ENCODE measurements at regions not wholly inside any gene's neighbourhood (a gene's known extent, or its start where the extent isn't known, plus 50 kb on each side); places are given as distances from the start of the nearest gene placed in this dataset.

GRCh38 chr7:67752227-67752626, 755.6 kb downstream of the TYW1 start:
- Mint-ChIP-seq H3K4me1 (ENCODE audit: low read depth) (no peaks in the 10 kb centered on the region), H3K9me3 (peaks cover 2% of the 10 kb centered on the region), H3K36me3 (ENCODE audit: low read depth) (no peaks in the 10 kb centered on the region), H3K27ac (no peak overlapping the region), H3K4me3 (no peak overlapping the region), H3K27me3 (ENCODE audit: low read depth) (no peaks in the 10 kb centered on the region)
- CTCF ChIA-PET = no interaction called here
- no peak for DNase-seq
- intact Hi-C loops (cut with micrococcal nuclease) = no loop called here

- H3K27ac Mint-ChIP-seq = no peak overlapping the region
- H3K36me3 Mint-ChIP-seq (ENCODE audit: low read depth) = no peaks in the 10 kb centered on the region
- CTCF ChIA-PET = no interaction called here
- H3K4me1 Mint-ChIP-seq (ENCODE audit: low read depth) = no peaks in the 10 kb centered on the region
- H3K27me3 Mint-ChIP-seq (ENCODE audit: low read depth) = no peaks in the 10 kb centered on the region
- DNase-seq = no peak
- H3K4me3 Mint-ChIP-seq = no peak overlapping the region
- intact Hi-C loops (cut with micrococcal nuclease) = no loop called here
- H3K9me3 Mint-ChIP-seq = no peaks in the 10 kb centered on the region
Observed at GRCh38 chr7:67753891-67754290, 757.3 kb downstream of the TYW1 start.

GRCh38 chr7:67754651-67755050, 758.0 kb downstream of the TYW1 start:
- no peak overlapping the region for H3K4me3 Mint-ChIP-seq
- intact Hi-C loops (cut with micrococcal nuclease) = no loop called here
- CTCF ChIA-PET = no interaction called here

DNA sequence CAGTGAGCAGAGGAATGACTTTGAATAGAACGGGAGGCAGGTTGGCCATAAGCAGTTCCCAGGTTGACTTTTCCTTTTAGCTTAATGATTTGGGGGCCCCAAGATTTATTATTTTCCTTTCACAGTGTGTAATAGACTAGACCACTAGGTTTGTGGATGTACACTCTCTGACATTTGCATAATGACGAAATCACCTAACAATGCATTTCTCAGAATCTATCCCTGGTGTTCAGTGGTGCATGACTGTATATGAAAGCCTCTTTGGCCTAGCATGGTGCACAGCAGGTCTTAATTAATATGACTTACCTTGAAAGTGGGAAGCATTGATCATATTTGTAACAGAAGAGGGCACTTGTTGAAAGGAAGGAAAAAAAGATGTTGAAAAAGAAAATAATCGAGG, 761.9 kb downstream of the TYW1 start:
- H3K27me3 Mint-ChIP-seq (ENCODE audit: low read depth) = no peaks in the 10 kb centered on the region
- CTCF ChIA-PET = no interaction called here
- H3K9me3 Mint-ChIP-seq = peaks cover 7% of the 10 kb centered on the region
- intact Hi-C loops (cut with micrococcal nuclease) = no loop called here
- no peak overlapping the region for H3K27ac Mint-ChIP-seq
- H3K4me1 Mint-ChIP-seq (ENCODE audit: low read depth) = no peaks in the 10 kb centered on the region
- H3K4me3 Mint-ChIP-seq = no peak overlapping the region
- H3K36me3 Mint-ChIP-seq (ENCODE audit: low read depth) = no peaks in the 10 kb centered on the region
- no peak for DNase-seq

More at GRCh38 chr7:67754651-67755050, 758.0 kb downstream of the TYW1 start:
- DNase-seq = no peak
- H3K27ac Mint-ChIP-seq = no peak overlapping the region
- no peaks in the 10 kb centered on the region for H3K27me3 Mint-ChIP-seq (ENCODE audit: low read depth)
- no peaks in the 10 kb centered on the region for H3K36me3 Mint-ChIP-seq (ENCODE audit: low read depth)
- no peaks in the 10 kb centered on the region for H3K4me1 Mint-ChIP-seq (ENCODE audit: low read depth)
- H3K9me3 Mint-ChIP-seq = peaks cover 2% of the 10 kb centered on the region

DNA sequence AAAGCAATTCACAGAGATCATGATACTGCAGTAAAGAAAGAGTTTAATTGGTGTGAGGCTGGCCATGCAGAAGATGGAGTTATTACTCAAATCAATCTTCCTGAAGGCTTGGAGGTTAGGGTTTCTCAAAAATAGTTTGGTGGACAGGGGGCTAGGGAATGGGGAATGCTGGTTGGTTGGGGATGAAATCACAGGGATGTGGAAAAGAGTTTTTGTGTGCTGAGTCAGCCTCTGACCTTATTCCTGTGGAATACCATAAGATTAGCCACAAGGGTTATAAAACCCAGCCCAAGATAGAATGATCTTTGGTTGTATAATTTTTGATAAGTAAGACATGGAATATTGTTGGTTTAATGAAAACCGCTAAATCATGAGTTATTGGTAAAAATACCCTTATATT, 764.3 kb downstream of the TYW1 start:
- H3K27me3 Mint-ChIP-seq (ENCODE audit: low read depth) = no peaks in the 10 kb centered on the region
- peaks cover 7% of the 10 kb centered on the region for H3K9me3 Mint-ChIP-seq
- H3K4me1 Mint-ChIP-seq (ENCODE audit: low read depth) = no peaks in the 10 kb centered on the region
- no peak for DNase-seq
- H3K4me3 Mint-ChIP-seq = no peak overlapping the region
- intact Hi-C loops (cut with micrococcal nuclease) = no loop called here
- no peak overlapping the region for H3K27ac Mint-ChIP-seq
- CTCF ChIA-PET = no interaction called here
- no peaks in the 10 kb centered on the region for H3K36me3 Mint-ChIP-seq (ENCODE audit: low read depth)

DNA sequence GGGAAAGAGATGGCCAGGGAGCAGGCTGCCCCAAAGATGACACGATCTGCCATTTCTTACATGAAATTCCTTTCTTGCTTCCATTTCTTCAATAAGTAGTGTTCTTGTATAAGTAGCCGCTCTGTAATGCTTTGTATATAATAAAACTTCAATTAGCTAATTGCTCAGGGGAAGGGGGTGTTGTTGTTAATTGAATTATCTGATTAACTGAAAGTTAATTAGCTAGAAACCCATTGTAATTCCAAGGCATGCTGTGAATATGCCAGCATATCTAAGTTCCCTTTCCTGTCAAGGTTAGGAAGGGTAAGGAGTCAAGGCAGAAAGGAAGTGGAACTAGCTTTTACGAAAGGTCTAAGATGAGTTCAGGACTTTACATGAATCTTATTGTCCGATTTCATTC, 765.9 kb downstream of the TYW1 start:
- Mint-ChIP-seq H3K9me3 (peaks cover 12% of the 10 kb centered on the region), H3K27ac (no peak overlapping the region), H3K4me1 (ENCODE audit: low read depth) (no peaks in the 10 kb centered on the region), H3K36me3 (ENCODE audit: low read depth) (no peaks in the 10 kb centered on the region), H3K4me3 (no peak overlapping the region), H3K27me3 (ENCODE audit: low read depth) (no peaks in the 10 kb centered on the region)
- intact Hi-C loops (cut with micrococcal nuclease) = no loop called here
- CTCF ChIA-PET = no interaction called here
- DNase-seq = no peak

DNA sequence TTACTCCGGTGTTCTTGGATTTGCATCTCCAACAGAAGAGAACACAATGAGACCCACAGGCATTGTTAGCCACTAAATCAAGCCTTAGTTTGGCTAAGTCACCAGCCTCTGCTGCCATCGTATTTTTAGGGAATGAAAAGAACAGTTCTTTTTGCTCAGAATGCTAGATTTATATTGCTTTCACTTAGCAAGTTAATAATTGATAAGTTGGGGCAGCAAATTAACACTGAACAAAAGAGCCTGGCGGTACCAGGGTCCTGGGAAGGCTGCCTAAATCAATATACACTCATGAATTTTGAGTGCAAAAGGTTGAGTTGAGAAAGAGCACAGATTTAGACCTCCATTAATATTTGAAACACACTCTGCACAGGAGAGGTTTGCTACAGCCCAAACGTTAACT, 767.7 kb downstream of the TYW1 start:
- Mint-ChIP-seq H3K4me3 (no peak overlapping the region), H3K4me1 (ENCODE audit: low read depth) (no peaks in the 10 kb centered on the region), H3K27ac (no peak overlapping the region), H3K9me3 (peaks cover 12% of the 10 kb centered on the region), H3K36me3 (ENCODE audit: low read depth) (no peaks in the 10 kb centered on the region), H3K27me3 (ENCODE audit: low read depth) (no peaks in the 10 kb centered on the region)
- intact Hi-C loops (cut with micrococcal nuclease) = no loop called here
- CTCF ChIA-PET = interaction anchor here (0.6 kb wide), 1 partner anchor 862 kb away, joined by 3 read pairs; no protein-coding TSS in a partner anchor
- DNase-seq = no peak

- Mint-ChIP-seq H3K4me1 (ENCODE audit: low read depth) (no peaks in the 10 kb centered on the region), H3K36me3 (ENCODE audit: low read depth) (no peaks in the 10 kb centered on the region), H3K4me3 (no peak overlapping the region), H3K9me3 (peaks cover 13% of the 10 kb centered on the region), H3K27me3 (ENCODE audit: low read depth) (no peaks in the 10 kb centered on the region), H3K27ac (no peak overlapping the region)
- no peak for DNase-seq
- CTCF ChIA-PET = no interaction called here
- intact Hi-C loops (cut with micrococcal nuclease) = no loop called here
Observed at GRCh38 chr7:67765481-67766175, 769.0 kb downstream of the TYW1 start.

- Mint-ChIP-seq H3K36me3 (ENCODE audit: low read depth) (no peaks in the 10 kb centered on the region), H3K9me3 (peaks cover 13% of the 10 kb centered on the region), H3K4me3 (no peak overlapping the region), H3K4me1 (ENCODE audit: low read depth) (no peaks in the 10 kb centered on the region), H3K27me3 (ENCODE audit: low read depth) (no peaks in the 10 kb centered on the region), H3K27ac (no peak overlapping the region)
- CTCF ChIA-PET = interaction anchor here (0.5 kb wide), 1 partner anchor 66 kb away, joined by 3 read pairs; no protein-coding TSS in a partner anchor
- intact Hi-C loops (cut with micrococcal nuclease) = no loop called here
- DNase-seq = no peak
Observed at GRCh38 chr7:67766906-67767410, 770.3 kb downstream of the TYW1 start.

- no peak for DNase-seq
- Mint-ChIP-seq H3K9me3 (peaks cover 11% of the 10 kb centered on the region), H3K27me3 (ENCODE audit: low read depth) (no peaks in the 10 kb centered on the region), H3K4me1 (ENCODE audit: low read depth) (no peaks in the 10 kb centered on the region), H3K36me3 (ENCODE audit: low read depth) (no peaks in the 10 kb centered on the region), H3K27ac (no peak overlapping the region), H3K4me3 (no peak overlapping the region)
- intact Hi-C loops (cut with micrococcal nuclease) = no loop called here
- CTCF ChIA-PET = no interaction called here
Observed at GRCh38 chr7:67771846-67772605, 775.4 kb downstream of the TYW1 start.

GRCh38 chr7:67773081-67773480, 776.4 kb downstream of the TYW1 start:
- H3K4me1 Mint-ChIP-seq (ENCODE audit: low read depth) = no peaks in the 10 kb centered on the region
- intact Hi-C loops (cut with micrococcal nuclease) = no loop called here
- no peak overlapping the region for H3K4me3 Mint-ChIP-seq
- H3K27me3 Mint-ChIP-seq (ENCODE audit: low read depth) = no peaks in the 10 kb centered on the region
- CTCF ChIA-PET = interaction anchor here (0.5 kb wide), 1 partner anchor 101 kb away, joined by 3 read pairs; no protein-coding TSS in a partner anchor
- H3K36me3 Mint-ChIP-seq (ENCODE audit: low read depth) = no peaks in the 10 kb centered on the region
- peaks cover 7% of the 10 kb centered on the region for H3K9me3 Mint-ChIP-seq
- no peak overlapping the region for H3K27ac Mint-ChIP-seq
- DNase-seq = no peak

DNA sequence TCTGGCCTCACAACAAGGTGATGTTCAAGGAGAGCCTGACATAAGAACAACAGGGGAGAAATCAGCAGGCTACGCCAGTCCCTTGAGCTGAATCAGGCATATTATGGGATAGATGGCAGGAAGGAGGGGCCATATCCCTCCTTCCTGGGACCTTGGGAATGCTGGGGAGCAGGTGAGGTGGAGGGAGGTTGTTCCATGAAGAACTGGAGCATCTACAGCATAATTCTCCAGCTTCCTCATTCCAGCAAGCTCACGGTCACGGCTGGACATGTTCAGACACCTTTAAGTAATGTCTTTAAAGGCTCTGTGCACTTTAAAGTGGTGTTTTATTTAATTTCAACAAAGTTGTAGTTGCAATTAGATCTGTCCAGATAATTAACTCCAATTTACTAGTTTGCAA, 780.5 kb downstream of the TYW1 start:
- Mint-ChIP-seq H3K36me3 (ENCODE audit: low read depth) (no peaks in the 10 kb centered on the region), H3K27me3 (ENCODE audit: low read depth) (no peaks in the 10 kb centered on the region), H3K4me1 (ENCODE audit: low read depth) (no peaks in the 10 kb centered on the region), H3K27ac (no peak overlapping the region), H3K9me3 (peaks cover 13% of the 10 kb centered on the region), H3K4me3 (no peak overlapping the region)
- CTCF ChIA-PET = no interaction called here
- DNase-seq = no peak
- intact Hi-C loops (cut with micrococcal nuclease) = no loop called here

- no peaks in the 10 kb centered on the region for H3K36me3 Mint-ChIP-seq (ENCODE audit: low read depth)
- intact Hi-C loops (cut with micrococcal nuclease) = no loop called here
- H3K9me3 Mint-ChIP-seq = peaks cover 22% of the 10 kb centered on the region
- DNase-seq = no peak
- no peak overlapping the region for H3K27ac Mint-ChIP-seq
- CTCF ChIA-PET = no interaction called here
- H3K27me3 Mint-ChIP-seq (ENCODE audit: low read depth) = no peaks in the 10 kb centered on the region
- H3K4me3 Mint-ChIP-seq = no peak overlapping the region
- no peaks in the 10 kb centered on the region for H3K4me1 Mint-ChIP-seq (ENCODE audit: low read depth)
Observed at GRCh38 chr7:67781841-67782240, 785.2 kb downstream of the TYW1 start.

Measured in activated naive CD4-positive, alpha-beta T cell treated with anti-CD3 and anti-CD28 coated beads for 36 hours (primary cell).